Mesenchymal stem cell (in vitro differentiated cells and primary cell): ENCODE measurements at regions not wholly inside any gene's neighbourhood (a gene's known extent, or its start where the extent isn't known, plus 50 kb on each side); places are given as distances from the start of the nearest gene placed in this dataset.

Experiments
- DNase-seq: peaks from one replicate; pipeline ENCODE4 v3.0.0-alpha.2; 2013
- H2AFZ ChIP-seq: one replicate; pipeline ENCODE4 v1.6.1; 2013; ENCODE audit warnings: low read depth, mild to moderate bottlenecking, control low read depth, inconsistent platforms, low read length, moderate library complexity
- H2AK5ac ChIP-seq: 2 replicates; pipeline ENCODE4 v1.6.1; 2013; ENCODE audit warnings: low read length, moderate library complexity, mild to moderate bottlenecking, inconsistent platforms; ENCODE audit not compliant: severe bottlenecking
- H2BK120ac ChIP-seq: one replicate; pipeline ENCODE4 v1.6.1; 2013; ENCODE audit warnings: low read depth, mild to moderate bottlenecking, inconsistent platforms, low read length, moderate library complexity
- H2BK12ac ChIP-seq, 2 experiments: one replicate each; pipeline ENCODE4 v1.6.1; 2013; ENCODE audit warnings: inconsistent platforms in 2 of 2, low read length in 2 of 2, mild to moderate bottlenecking in 2 of 2, moderate library complexity in 2 of 2, control low read depth in 1 of 2
- H2BK15ac ChIP-seq: one replicate; pipeline ENCODE4 v1.6.1; 2013; ENCODE audit warnings: mild to moderate bottlenecking, low read depth, inconsistent platforms; ENCODE audit not compliant: poor library complexity, severe bottlenecking
- H2BK5ac ChIP-seq: 2 replicates; pipeline ENCODE4 v1.6.1; 2013; ENCODE audit warnings: low read depth, mild to moderate bottlenecking, low read length, control low read depth, inconsistent platforms; ENCODE audit not compliant: poor library complexity, severe bottlenecking
- H3K14ac ChIP-seq, 2 experiments: one replicate each; pipeline ENCODE4 v1.6.1; 2013; ENCODE audit warnings: inconsistent platforms in 2 of 2, low read length in 2 of 2, control low read depth in 1 of 2, mild to moderate bottlenecking in 1 of 2, moderate library complexity in 1 of 2
- H3K18ac ChIP-seq, 2 experiments: one replicate each; pipeline ENCODE4 v1.6.1; 2013; ENCODE audit warnings: inconsistent platforms in 2 of 2, low read length in 2 of 2, control low read depth in 1 of 2, low read depth in 1 of 2, mild to moderate bottlenecking in 1 of 2
- H3K23ac ChIP-seq, 2 experiments: one replicate each; pipeline ENCODE4 v1.6.1; 2013; ENCODE audit warnings: inconsistent platforms in 2 of 2, low read length in 2 of 2, mild to moderate bottlenecking in 2 of 2, moderate library complexity in 2 of 2, control low read depth in 1 of 2
- H3K27ac ChIP-seq: 2 replicates; pipeline ENCODE4 v1.5.1; 2013; ENCODE audit warnings: mild to moderate bottlenecking, moderate library complexity, low read length, control low read depth, inconsistent platforms; ENCODE audit not compliant: poor library complexity, severe bottlenecking
- H3K27me3 ChIP-seq, 2 experiments: 2 replicates each; pipeline versions ENCODE4 v1.6.1 to v1.7.0; 2013; ENCODE audit warnings: low read length in 2 of 2, mild to moderate bottlenecking in 2 of 2, moderate library complexity in 2 of 2, control low read depth in 1 of 2, inconsistent platforms in 1 of 2; ENCODE audit not compliant: control insufficient read depth in 1 of 2, insufficient read depth in 1 of 2
- H3K36me3 ChIP-seq, 2 experiments: 2 replicates each; pipeline versions ENCODE4 v1.6.1 to v1.7.0; 2013; ENCODE audit warnings: low read length in 2 of 2, control low read depth in 1 of 2, inconsistent platforms in 1 of 2, low read depth in 1 of 2, mild to moderate bottlenecking in 1 of 2; ENCODE audit not compliant: insufficient read depth in 2 of 2, control insufficient read depth in 1 of 2
- H3K4ac ChIP-seq, 2 experiments: one replicate each; pipeline ENCODE4 v1.6.1; 2013; ENCODE audit warnings: inconsistent platforms in 2 of 2, low read length in 2 of 2, mild to moderate bottlenecking in 2 of 2, moderate library complexity in 2 of 2, control low read depth in 1 of 2, low read depth in 1 of 2
- H3K4me1 ChIP-seq: 2 replicates; pipeline ENCODE4 v1.6.1; 2013; ENCODE audit warnings: low read depth, low read length, control low read depth; ENCODE audit not compliant: control insufficient read depth, insufficient read depth
- H3K4me2 ChIP-seq: 2 replicates; pipeline ENCODE4 v1.6.1; 2013; ENCODE audit warnings: low read length, mild to moderate bottlenecking, inconsistent platforms; ENCODE audit not compliant: poor library complexity, severe bottlenecking
- H3K4me3 ChIP-seq, 2 experiments: 2 replicates each; pipeline versions ENCODE4 v1.5.1 to v1.7.0; 2013; ENCODE audit warnings: low read length in 2 of 2, mild to moderate bottlenecking in 2 of 2, control low read depth in 1 of 2, low read depth in 1 of 2; ENCODE audit not compliant: insufficient read depth in 1 of 2
- H3K79me1 ChIP-seq: replicated peaks from 2 replicates; pipeline ENCODE4 v1.6.1; 2013; ENCODE audit warnings: mild to moderate bottlenecking, control low read depth, low read length, inconsistent platforms; ENCODE audit not compliant: poor library complexity, severe bottlenecking
- H3K9ac ChIP-seq: 2 replicates; pipeline ENCODE4 v1.7.0; 2013; ENCODE audit warnings: mild to moderate bottlenecking, low read length, moderate library complexity
- H3K9me3 ChIP-seq: 2 replicates; pipeline ENCODE4 v1.7.0; 2013; ENCODE audit warnings: mild to moderate bottlenecking, low read length; ENCODE audit not compliant: control insufficient read depth
- H4K8ac ChIP-seq: one replicate; pipeline ENCODE4 v1.6.1; 2013; ENCODE audit warnings: inconsistent platforms, mild to moderate bottlenecking, low read length, moderate library complexity
- H4K91ac ChIP-seq: one replicate; pipeline ENCODE4 v1.6.1; 2013; ENCODE audit warnings: mild to moderate bottlenecking, low read length, inconsistent platforms
- WGBS: methylation state at CpG from one replicate; pipeline ENCODE4 v1.1.7; 2013; ENCODE audit warnings: mixed read lengths; 5-methylcytosine and 5-hydroxymethylcytosine counted together

- DNase-seq = no peak
- H2BK120ac ChIP-seq = no peak overlapping the region
- H2BK5ac ChIP-seq = no peak overlapping the region
- H3K23ac ChIP-seq = no peak overlapping the region
- H3K14ac ChIP-seq = no peak overlapping the region
- H3K36me3 ChIP-seq = no peaks in the 10 kb centered on the region
- H3K18ac ChIP-seq = no peak overlapping the region
- H3K4me2 ChIP-seq = no peak overlapping the region
- H3K4ac ChIP-seq = no peak overlapping the region
- no peaks in the 10 kb centered on the region for H3K4me1 ChIP-seq
- no peak overlapping the region for H3K27ac ChIP-seq
- no peak overlapping the region for H3K9ac ChIP-seq
- H4K91ac ChIP-seq = no peak overlapping the region
- H3K4me3 ChIP-seq = no peak overlapping the region
- no peak overlapping the region for H2BK15ac ChIP-seq
- H3K27me3 ChIP-seq = no peaks in the 10 kb centered on the region
- H2AFZ ChIP-seq = no peak overlapping the region
- no peaks in the 10 kb centered on the region for H3K9me3 ChIP-seq
- H2AK5ac ChIP-seq = no peak overlapping the region
- H2BK12ac ChIP-seq = no peak overlapping the region
- no peak overlapping the region for H4K8ac ChIP-seq
- no peaks in the 10 kb centered on the region for H3K79me1 ChIP-seq
Observed at GRCh38 chr16:13552960-13553257, 367.0 kb upstream of the ERCC4 start.

GRCh38 chr16:13553453-13553985, 366.4 kb upstream of the ERCC4 start:
- Histone ChIP-seq H3K23ac (no peak overlapping the region), H2BK120ac (no peak overlapping the region), H3K9me3 (no peaks in the 10 kb centered on the region), H2BK5ac (no peak overlapping the region), H4K8ac (no peak overlapping the region), H3K4me2 (no peak overlapping the region), H2BK15ac (no peak overlapping the region), H3K4ac (no peak overlapping the region), H3K4me1 (no peaks in the 10 kb centered on the region), H3K9ac (no peak overlapping the region), H3K4me3 (no peak overlapping the region), H3K18ac (no peak overlapping the region), H3K14ac (no peak overlapping the region), H3K36me3 (no peaks in the 10 kb centered on the region), H2AK5ac (no peak overlapping the region), H2AFZ (no peak overlapping the region), H2BK12ac (no peak overlapping the region), H3K79me1 (no peaks in the 10 kb centered on the region), H3K27me3 (no peaks in the 10 kb centered on the region), H4K91ac (no peak overlapping the region), H3K27ac (no peak overlapping the region)
- DNase-seq = no peak
- 73% methylated on average over 5 of the region's 6 CpGs for whole genome bisulfite sequencing

- Histone ChIP-seq H2AFZ (no peak overlapping the region), H2AK5ac (no peak overlapping the region), H2BK15ac (no peak overlapping the region), H2BK12ac (no peak overlapping the region), H4K8ac (no peak overlapping the region), H3K4ac (no peak overlapping the region), H3K9ac (no peak overlapping the region), H4K91ac (no peak overlapping the region), H3K4me3 (no peak overlapping the region), H3K79me1 (no peaks in the 10 kb centered on the region), H3K4me2 (no peak overlapping the region), H3K27ac (no peak overlapping the region), H3K4me1 (no peaks in the 10 kb centered on the region), H2BK120ac (no peak overlapping the region), H3K14ac (no peak overlapping the region), H3K27me3 (no peaks in the 10 kb centered on the region), H3K9me3 (no peaks in the 10 kb centered on the region), H3K18ac (no peak overlapping the region), H2BK5ac (no peak overlapping the region), H3K36me3 (no peaks in the 10 kb centered on the region), H3K23ac (no peak overlapping the region)
- no peak for DNase-seq
Observed at GRCh38 chr16:13554005-13554404, 365.9 kb upstream of the ERCC4 start.

GRCh38 chr16:13554643-13555042, 365.3 kb upstream of the ERCC4 start:
- no peak for DNase-seq

More at GRCh38 chr16:13554643-13555042, 365.3 kb upstream of the ERCC4 start:
- Histone ChIP-seq H3K4ac (no peak overlapping the region), H3K23ac (no peak overlapping the region), H2BK5ac (no peak overlapping the region), H3K18ac (no peak overlapping the region), H2AK5ac (no peak overlapping the region), H3K4me1 (no peaks in the 10 kb centered on the region), H3K36me3 (no peaks in the 10 kb centered on the region), H3K9ac (no peak overlapping the region), H3K79me1 (no peaks in the 10 kb centered on the region), H3K27me3 (no peaks in the 10 kb centered on the region), H3K4me3 (no peak overlapping the region), H4K8ac (no peak overlapping the region), H2AFZ (no peak overlapping the region), H3K14ac (no peak overlapping the region), H2BK15ac (no peak overlapping the region), H3K9me3 (no peaks in the 10 kb centered on the region), H3K4me2 (no peak overlapping the region), H2BK120ac (no peak overlapping the region), H3K27ac (no peak overlapping the region), H2BK12ac (no peak overlapping the region), H4K91ac (no peak overlapping the region)
- 86% methylated on average over 4 of the region's 5 CpGs for WGBS
